Tibial artery (tissue), 4 donors: ENCODE measurements at regions not wholly inside any gene's neighbourhood (a gene's known extent, or its start where the extent isn't known, plus 50 kb on each side); places are given as distances from the start of the nearest gene placed in this dataset.

Experiments
- DNase-seq, 2 donors: peaks; one replicate each; pipeline ENCODE4 v3.0.0-alpha.2; 2019
- H3K27ac ChIP-seq, 2 donors: fragments of 200-600 bp; sonication (generic) in 1 of 2; 1 replicate in 1 of 2; 2 replicates in 1 of 2; pipeline ENCODE4 v1.5.1; 2018 to 2019; ENCODE audit warnings: mild to moderate bottlenecking in 1 of 2
- H3K27me3 ChIP-seq, 2 donors: fragments of 200-600 bp; sonication (generic) in 1 of 2; one replicate each; pipeline versions ENCODE4 v1.5.1 to v1.6.0; 2016 to 2019
- H3K36me3 ChIP-seq, 3 donors: fragments of 200-600 bp; sonication (generic) in 2 of 3; one replicate each; pipeline ENCODE4 v1.5.1; 2016 to 2019; ENCODE audit warnings: mild to moderate bottlenecking in 2 of 3
- H3K4me1 ChIP-seq, 4 donors: fragments of 200-600 bp; sonication (generic) in 2 of 4; 1 replicate in 3 of 4; 2 replicates in 1 of 4; pipeline ENCODE4 v1.5.1; 2016 to 2019
- H3K4me3 ChIP-seq, 2 donors: fragments of 200-600 bp; sonication (generic) in 1 of 2; 1 replicate in 1 of 2; 2 replicates in 1 of 2; pipeline ENCODE4 v1.5.1; 2018 to 2019; ENCODE audit warnings: mild to moderate bottlenecking in 2 of 2
- H3K9me3 ChIP-seq, 3 donors: fragments of 200-600 bp; sonication (generic) in 1 of 3; one replicate each; pipeline ENCODE4 v1.5.1; 2016 to 2019
- intact Hi-C: fragments of 100-400 bp; cut with DNase I; formaldehyde crosslinking; loops from one replicate; pipeline ENCODE4 v1.15.0; 2023; ENCODE audit warnings: low total_unique reads
- TF ChIP-seq, protein P1 (sequence below), 2 experiments: fragments of 200-600 bp in 1 of 2; fragments of 450-650 bp in 1 of 2; IDR thresholded peaks; one replicate each; pipeline ENCODE4 v1.5.1; 2017 to 2019; ENCODE audit warnings: antibody characterized with exemption in 2 of 2, mild to moderate bottlenecking in 1 of 2, moderate library complexity in 1 of 2

- H3K4me3 ChIP-seq, result no peak overlapping the region
- DNase-seq, result no peak
- TF ChIP-seq, protein P1, sequence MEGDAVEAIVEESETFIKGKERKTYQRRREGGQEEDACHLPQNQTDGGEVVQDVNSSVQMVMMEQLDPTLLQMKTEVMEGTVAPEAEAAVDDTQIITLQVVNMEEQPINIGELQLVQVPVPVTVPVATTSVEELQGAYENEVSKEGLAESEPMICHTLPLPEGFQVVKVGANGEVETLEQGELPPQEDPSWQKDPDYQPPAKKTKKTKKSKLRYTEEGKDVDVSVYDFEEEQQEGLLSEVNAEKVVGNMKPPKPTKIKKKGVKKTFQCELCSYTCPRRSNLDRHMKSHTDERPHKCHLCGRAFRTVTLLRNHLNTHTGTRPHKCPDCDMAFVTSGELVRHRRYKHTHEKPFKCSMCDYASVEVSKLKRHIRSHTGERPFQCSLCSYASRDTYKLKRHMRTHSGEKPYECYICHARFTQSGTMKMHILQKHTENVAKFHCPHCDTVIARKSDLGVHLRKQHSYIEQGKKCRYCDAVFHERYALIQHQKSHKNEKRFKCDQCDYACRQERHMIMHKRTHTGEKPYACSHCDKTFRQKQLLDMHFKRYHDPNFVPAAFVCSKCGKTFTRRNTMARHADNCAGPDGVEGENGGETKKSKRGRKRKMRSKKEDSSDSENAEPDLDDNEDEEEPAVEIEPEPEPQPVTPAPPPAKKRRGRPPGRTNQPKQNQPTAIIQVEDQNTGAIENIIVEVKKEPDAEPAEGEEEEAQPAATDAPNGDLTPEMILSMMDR (IDR thresholded peaks at IDR 0.05), result no peak
- H3K27ac ChIP-seq, result no peak overlapping the region
- H3K9me3 ChIP-seq, result peaks cover 0 to 3% (median 0%) of the 10 kb centered on the region in 3 donors
- no peaks in the 10 kb centered on the region for H3K4me1 ChIP-seq
- no peaks in the 10 kb centered on the region for H3K27me3 ChIP-seq
- no peaks in the 10 kb centered on the region for H3K36me3 ChIP-seq
- intact Hi-C loops, result no loop called here
Observed at GRCh38 chr6:147715035-147715434, 206.5 kb downstream of the SAMD5 start.

GRCh38 chr6:147716434-147716833, 207.9 kb downstream of the SAMD5 start:
- Histone ChIP-seq H3K27ac (no peak overlapping the region), H3K36me3 (no peaks in the 10 kb centered on the region), H3K4me1 (no peaks in the 10 kb centered on the region), H3K27me3 (no peaks in the 10 kb centered on the region), H3K9me3 (peaks cover 0 to 3% (median 0%) of the 10 kb centered on the region in 3 donors), H3K4me3 (no peak overlapping the region)
- intact Hi-C loops, result no loop called here
- no peak for DNase-seq
- TF ChIP-seq, protein P1 (IDR thresholded peaks at IDR 0.05), result no peak

- DNase-seq, result no peak
- intact Hi-C loops, result no loop called here
- no peak overlapping the region for H3K4me3 ChIP-seq
- H3K36me3 ChIP-seq, result no peaks in the 10 kb centered on the region
- H3K27me3 ChIP-seq, result no peaks in the 10 kb centered on the region
- no peak overlapping the region for H3K27ac ChIP-seq
- no peaks in the 10 kb centered on the region for H3K4me1 ChIP-seq
- H3K9me3 ChIP-seq, result peaks cover 0 to 3% (median 0%) of the 10 kb centered on the region in 3 donors
- TF ChIP-seq, protein P1 (IDR thresholded peaks at IDR 0.05), result no peak
Observed at GRCh38 chr6:147717991-147718390, 209.5 kb downstream of the SAMD5 start.

DNA sequence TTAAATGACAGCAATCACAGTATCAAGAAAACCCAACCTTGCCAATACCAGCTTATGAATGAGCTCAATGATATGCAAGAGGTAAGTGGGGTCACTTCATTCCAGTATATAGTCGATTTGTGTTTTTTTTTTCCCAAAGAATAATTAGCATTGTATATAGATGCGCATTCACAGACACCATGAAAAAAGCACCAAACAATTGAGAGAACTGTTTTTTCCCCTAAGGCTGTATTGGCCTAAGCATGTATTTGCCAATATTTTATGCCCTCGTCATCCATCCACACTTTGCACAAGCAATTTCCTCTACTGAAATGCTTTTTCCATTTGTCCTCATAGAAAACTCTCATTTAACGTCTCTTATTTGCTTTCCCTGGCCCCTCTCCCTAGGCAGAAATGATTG, 213.7 kb downstream of the SAMD5 start:
- intact Hi-C loops, result no loop called here
- DNase-seq, result no peak
- Histone ChIP-seq H3K27ac (no peak overlapping the region), H3K9me3 (peaks cover 0 to 4% (median 0%) of the 10 kb centered on the region in 3 donors), H3K4me3 (no peak overlapping the region), H3K36me3 (no peaks in the 10 kb centered on the region), H3K27me3 (no peaks in the 10 kb centered on the region), H3K4me1 (no peaks in the 10 kb centered on the region)
- TF ChIP-seq, protein P1 (IDR thresholded peaks at IDR 0.05), result no peak

DNA sequence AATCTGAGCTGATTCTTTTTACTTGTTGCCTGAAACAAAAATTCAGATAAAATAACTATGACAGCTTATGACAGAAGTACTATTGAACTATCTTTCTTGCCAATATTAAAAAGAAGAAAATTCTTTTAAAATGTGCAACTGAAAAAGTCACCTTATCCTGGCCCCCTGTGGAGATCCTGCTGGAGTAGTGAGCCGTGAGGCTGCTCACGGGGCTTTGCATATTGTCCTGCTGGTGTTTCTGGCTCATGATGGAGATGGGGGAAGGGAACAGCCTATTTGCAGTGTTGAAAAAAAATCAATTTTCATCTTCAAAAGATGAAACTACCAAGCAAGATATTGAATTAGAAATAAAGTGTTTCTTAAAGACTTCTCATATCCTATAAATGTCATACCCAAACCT, 216.0 kb downstream of the SAMD5 start:
- peaks cover 0 to 4% (median 0%) of the 10 kb centered on the region in 3 donors for H3K9me3 ChIP-seq
- H3K4me1 ChIP-seq, result no peaks in the 10 kb centered on the region
- no peak overlapping the region for H3K27ac ChIP-seq
- H3K27me3 ChIP-seq, result no peaks in the 10 kb centered on the region
- DNase-seq, result no peak
- TF ChIP-seq, protein P1 (IDR thresholded peaks at IDR 0.05), result no peak
- H3K36me3 ChIP-seq, result no peaks in the 10 kb centered on the region
- no peak overlapping the region for H3K4me3 ChIP-seq
- intact Hi-C loops, result no loop called here

GRCh38 chr6:147726342-147726741, 217.9 kb downstream of the SAMD5 start:
- intact Hi-C loops, result no loop called here
- no peak overlapping the region for H3K4me3 ChIP-seq
- H3K36me3 ChIP-seq, result no peaks in the 10 kb centered on the region
- H3K9me3 ChIP-seq, result peaks cover 0 to 4% (median 0%) of the 10 kb centered on the region in 3 donors
- no peaks in the 10 kb centered on the region for H3K4me1 ChIP-seq
- TF ChIP-seq, protein P1 (IDR thresholded peaks at IDR 0.05), result no peak
- no peaks in the 10 kb centered on the region for H3K27me3 ChIP-seq
- DNase-seq, result no peak
- no peak overlapping the region for H3K27ac ChIP-seq
